ENCODE measurements at regions not wholly inside any gene's neighbourhood (a gene's known extent, or its start where the extent isn't known, plus 50 kb on each side); places are given as distances from the start of the nearest gene placed in this dataset.
"Not testable (repeated sequence)": the region's sequence is repeated elsewhere in the genome, so short reads cannot be mapped to it uniquely, and the experiment has no call there.

DNA sequence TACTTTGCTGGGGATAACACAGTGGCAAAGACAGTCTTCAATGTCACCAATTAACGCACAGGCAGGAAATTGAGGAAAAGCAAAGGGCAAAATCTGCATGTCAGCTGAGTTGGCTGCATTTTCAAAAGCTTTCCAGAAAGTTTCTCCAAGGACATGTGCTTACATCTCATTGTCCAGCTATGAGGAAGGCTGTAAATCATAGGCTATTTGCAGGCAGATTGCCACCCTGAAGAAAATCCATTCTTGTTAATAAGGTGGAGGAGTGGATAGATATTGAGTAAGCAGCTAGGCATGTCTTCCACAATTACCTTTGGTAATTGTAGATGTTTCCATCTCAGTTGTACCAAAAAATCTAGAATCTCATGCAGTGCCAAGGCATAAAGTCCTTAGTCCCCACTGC, 278.0 kb upstream of the NUDT12 start:
- no peak for DNase-seq (ENCODE audit: low spot score)

GRCh38 chr5:103834216-103834615, 271.6 kb upstream of the NUDT12 start:
- DNase-seq (ENCODE audit: low spot score): no peak

DNA sequence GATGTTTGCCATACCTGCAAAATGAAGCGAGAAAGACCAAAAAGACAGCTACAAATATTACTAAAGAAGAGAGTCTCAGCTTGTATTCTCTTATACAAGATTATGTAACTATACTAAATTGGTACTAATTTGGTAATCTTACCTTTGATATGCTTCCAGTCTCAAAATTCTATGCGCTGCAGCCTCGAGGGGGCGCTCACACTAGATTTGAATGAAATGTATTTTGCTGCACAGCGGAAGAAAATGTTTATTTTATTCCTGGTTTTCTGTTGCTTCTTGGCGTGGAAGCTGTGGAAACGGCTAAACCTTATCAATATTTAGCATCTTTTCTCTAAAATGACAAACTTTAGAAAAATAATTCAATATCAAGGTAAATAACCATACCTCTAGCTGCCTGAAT, 267.0 kb upstream of the NUDT12 start:
- no peak for DNase-seq (ENCODE audit: low spot score)

DNA sequence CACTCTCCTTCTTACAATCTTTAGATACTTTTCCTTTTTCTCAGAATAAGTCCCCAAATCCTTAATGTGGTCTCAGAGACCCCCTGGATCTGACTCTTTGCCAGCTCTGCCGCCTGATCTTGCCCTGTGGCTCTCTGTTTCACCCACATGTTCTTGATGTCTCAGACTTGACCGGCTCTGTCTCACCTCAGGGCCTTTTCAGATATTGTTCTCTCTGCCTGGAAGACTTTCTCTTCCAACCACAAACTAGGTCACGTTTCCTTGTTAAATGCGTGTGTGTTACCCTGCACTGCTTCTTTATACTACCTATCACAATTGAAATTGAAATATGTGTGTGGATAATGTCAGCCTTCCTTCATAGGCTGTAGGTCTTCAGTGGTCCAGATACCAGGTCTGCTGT, 265.4 kb upstream of the NUDT12 start:
- no peak for DNase-seq (ENCODE audit: low spot score)

DNA sequence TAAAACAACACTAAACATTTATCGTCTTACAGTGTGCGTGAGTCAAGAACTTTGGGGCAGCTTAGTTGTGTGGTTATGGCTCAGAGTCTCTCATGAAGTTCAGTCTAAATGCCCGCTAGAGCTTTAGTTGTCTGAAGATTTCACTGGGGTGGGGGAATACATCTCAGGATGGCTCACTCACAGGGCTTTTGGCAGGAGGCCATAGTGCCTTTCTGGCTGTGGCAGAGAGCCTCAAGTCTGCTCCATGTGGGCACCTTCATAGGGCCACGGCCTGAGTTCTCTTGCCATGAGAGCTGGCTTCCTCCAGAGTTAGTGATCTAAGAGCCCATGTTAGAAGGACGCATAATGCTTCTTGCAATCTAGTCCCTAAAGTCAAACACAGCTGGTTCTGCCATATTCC, 258.8 kb upstream of the NUDT12 start:
- DNase-seq (ENCODE audit: low spot score): no peak

DNA sequence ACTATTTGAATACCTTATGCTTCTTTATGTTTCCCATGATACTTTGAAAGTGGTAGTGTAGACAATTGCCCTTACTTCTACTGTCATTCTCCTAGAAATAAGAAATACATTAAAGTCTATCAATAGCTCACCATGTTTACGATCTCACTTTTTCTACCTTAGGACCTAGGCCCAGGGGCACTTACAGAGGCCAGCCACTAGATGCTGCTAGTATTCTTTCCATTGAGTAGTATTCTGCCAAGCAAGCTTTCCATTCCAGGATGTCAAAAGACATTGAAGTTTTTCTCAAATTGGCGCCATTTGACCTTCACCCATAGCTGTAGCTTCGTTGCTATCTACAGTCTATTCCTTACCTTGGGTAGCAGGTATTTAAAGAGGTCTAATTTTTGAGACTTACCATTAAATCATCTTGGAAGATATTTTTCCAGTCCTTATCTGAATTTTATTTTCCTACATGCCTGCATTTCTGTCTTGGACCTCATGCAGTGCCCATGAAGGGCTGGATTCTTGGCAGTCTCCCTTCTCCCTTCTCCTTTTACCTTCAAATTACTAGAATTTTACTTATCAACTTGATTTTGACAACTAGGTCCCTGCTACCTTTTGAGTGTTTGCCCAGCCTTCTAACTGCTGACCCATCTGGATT, 246.0 kb upstream of the NUDT12 start:
- no peak for DNase-seq (ENCODE audit: low spot score)

- no peak for DNase-seq (ENCODE audit: low spot score)
Observed at GRCh38 chr5:103804711-103805110, 242.1 kb upstream of the NUDT12 start.

GRCh38 chr5:103801681-103802080, 239.1 kb upstream of the NUDT12 start:
- DNase-seq (ENCODE audit: low spot score): no peak

GRCh38 chr5:103800741-103801495, 238.3 kb upstream of the NUDT12 start:
- no peak for DNase-seq (ENCODE audit: low spot score)

GRCh38 chr5:103793595-103794182, 231.1 kb upstream of the NUDT12 start:
- no peak for DNase-seq (ENCODE audit: low spot score)

- DNase-seq (ENCODE audit: low spot score): no peak
Observed at GRCh38 chr5:103785569-103785968, 223.0 kb upstream of the NUDT12 start.

DNA sequence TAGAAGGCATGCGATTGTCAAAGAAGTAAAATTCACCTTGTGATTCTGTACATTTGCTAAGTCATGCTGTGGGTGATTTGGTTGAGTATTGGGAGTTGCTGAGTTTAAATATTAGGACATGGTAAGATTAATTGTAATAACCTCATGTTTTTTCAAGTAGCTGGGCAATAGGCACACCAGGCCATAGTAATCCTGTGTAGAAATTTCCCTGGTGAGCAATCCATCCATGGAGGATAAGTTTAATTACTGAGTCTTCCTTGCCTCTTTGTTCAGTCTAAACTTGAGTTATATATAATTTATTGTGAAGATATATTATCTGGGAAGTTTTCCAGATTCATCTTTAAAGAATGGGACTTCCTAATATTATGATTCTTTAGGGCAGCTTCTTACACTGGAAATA, 221.1 kb upstream of the NUDT12 start:
- no peak for DNase-seq (ENCODE audit: low spot score)

DNA sequence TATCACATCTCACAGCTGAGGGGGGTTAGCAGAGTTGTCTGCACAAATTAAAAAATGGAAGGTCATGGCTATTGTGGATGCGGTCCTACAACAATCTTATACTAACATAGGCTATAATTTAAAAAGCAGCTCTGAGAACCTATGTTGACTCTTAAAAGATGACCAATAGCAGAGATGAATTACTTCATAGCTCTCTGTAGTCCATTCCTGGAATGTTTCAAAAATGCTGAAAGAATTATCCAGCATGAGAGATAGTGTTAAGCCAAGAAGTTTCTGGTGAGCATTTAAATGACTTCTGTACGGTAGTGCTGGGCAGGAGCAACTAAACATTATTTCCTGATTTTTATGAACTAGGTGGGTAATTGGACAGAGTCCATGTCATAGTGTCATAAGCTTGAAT, 218.2 kb upstream of the NUDT12 start:
- DNase-seq (ENCODE audit: low spot score): no peak

DNA sequence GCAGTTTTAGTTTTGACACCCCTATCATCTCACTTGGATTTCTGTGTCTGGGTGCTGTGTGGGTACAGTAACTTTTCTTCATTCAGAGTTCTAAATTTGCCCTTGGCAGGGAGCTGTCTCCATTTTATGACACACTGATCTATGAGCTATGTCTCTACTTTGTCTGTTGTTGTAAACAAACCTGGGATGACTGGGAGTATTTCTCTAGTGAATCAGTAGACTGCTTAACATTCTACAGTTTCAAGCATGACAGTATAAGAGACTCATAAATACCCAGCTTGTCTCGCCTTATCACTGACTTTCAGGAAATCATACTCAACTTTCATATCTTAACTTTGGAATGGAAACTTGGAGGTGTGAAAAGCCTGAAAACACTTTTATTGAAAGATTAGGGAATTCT, 212.1 kb upstream of the NUDT12 start:
- no peak for DNase-seq (ENCODE audit: low spot score)

DNA sequence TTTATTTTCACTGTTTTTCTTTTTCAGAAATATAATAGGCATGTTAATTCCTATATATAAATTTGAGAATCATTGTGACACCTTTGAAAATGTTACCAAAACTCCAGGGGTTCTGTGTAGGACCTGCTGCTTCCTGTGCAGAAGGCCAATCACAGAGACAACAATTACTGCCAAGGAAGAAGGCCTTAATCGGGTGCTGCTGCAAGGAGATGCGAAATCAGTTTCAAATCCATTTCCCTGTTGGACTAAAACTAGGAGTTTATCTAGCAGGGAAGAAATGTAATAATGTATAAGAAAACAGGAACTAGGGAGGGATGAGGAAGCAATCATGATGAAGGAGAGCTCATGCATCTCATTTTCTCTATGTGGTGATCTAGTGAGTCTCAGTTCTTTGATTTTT, 209.7 kb upstream of the NUDT12 start:
- no peak for DNase-seq (ENCODE audit: low spot score)

DNA sequence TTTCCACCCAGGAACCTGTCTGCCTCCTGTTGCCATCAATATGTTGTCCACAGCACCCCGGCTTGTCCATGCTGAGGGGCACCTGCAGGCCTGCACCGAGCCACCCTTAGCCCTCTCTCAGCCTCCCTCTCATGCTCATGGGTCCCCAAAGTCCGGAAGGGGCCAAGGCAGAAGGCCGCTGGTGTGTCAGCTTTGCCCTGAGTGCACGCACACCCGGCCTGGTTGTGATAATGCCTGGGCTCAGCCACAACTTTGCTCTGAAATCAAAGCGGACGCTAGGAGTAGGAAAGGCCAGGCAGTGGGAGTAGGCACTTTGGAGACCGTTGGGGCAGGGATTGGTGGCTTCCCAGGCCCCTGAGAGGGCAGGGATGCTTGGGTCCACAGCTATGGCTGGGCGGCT, 201.8 kb upstream of the NUDT12 start:
- DNase-seq (ENCODE audit: low spot score): no peak

DNA sequence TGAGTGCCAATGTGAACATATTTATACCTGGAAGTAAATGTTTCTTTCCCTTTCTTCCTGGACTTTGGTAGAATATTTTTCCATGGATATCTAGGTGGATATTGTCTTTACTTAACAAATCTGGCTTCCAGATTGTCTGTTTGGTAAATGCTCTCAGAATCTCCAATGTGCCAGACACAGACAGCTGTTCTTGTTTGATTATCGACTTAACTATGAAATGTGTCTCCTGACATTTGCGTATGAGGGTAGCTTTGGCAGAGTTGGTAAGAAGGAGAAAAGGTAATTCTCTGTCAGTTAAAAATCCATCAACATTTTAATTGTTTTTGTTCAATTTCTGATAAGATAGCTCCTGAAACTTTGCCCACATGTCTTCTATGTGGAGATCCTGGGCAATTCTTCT, 196.4 kb upstream of the NUDT12 start:
- no peak for DNase-seq (ENCODE audit: low spot score)

DNA sequence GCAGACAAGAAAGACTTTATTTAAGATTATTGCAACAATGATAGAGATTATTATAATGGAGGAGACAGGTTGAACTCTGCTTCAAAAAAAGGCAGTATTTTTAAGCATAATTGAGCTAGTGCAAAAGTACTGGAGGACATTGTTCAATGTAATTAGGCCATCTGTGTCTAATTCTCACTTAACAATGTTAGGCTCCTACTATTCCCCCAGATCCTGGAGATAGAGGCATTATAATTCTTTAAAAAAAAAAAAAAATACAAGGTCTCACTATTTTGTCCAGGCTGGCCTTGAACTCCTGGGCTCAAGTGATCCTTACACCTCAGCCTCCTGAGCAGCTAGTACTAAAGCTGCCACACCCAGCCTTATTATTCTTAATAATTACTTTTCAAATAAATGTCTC, 193.4 kb upstream of the NUDT12 start:
- DNase-seq (ENCODE audit: low spot score): no peak

DNA sequence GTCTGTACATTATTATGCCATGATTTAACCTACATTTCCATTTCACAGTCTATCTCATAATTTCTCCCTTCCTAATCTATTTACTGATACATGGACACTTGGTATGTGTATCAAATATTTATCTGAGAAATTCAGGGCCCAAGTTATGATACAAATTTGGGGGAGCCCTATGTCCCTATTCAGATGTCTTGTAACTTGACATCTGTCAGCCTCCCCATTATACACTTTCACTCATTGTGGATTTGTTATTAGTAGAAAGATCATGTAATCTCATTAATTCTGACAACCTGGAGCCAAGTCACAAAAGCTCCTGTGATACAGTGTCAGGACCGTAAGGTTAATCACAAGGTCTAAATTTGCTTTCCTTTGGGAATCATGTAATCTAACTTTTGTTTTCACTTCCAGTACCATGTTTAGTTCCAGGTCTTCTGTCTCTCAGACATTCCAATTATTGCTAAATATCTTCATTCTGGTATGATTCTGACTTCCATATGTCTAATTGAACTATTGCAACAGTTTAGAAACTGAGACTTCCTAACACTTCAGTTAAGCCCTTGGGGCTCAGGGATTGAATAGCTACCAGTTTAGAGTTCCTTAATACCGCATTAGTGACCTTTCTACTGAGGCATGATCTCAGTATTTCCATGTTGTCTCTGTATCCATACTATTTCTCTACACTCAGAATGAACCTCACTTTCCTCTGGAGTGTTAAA, 182.9 kb upstream of the NUDT12 start:
- no peak for DNase-seq (ENCODE audit: low spot score)

- DNase-seq (ENCODE audit: low spot score): no peak
Observed at GRCh38 chr5:103744159-103744558, 181.6 kb upstream of the NUDT12 start.

- no peak for DNase-seq (ENCODE audit: low spot score)
Observed at GRCh38 chr5:103743421-103743820, 180.8 kb upstream of the NUDT12 start.

DNA sequence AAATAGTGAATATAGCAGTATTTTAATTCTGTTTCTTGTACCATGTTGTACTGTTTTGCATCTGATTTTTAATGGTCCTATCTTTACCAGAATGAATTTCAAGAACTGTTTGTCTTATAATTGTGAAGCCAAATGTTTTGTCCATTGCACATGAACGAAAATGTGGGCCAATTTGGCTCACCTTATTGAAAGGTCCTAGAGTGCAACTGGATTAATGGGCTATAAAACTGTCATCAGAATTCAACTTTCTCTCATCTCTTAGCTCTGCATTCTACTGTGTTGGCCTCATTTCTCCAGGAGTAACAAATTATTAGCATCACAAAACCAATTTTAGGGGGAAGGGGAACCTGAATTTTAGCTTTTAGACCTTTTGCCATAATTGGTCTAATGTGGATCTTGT, 179.4 kb upstream of the NUDT12 start:
- DNase-seq (ENCODE audit: low spot score): no peak

GRCh38 chr5:103736343-103736742, 173.8 kb upstream of the NUDT12 start:
- DNase-seq (ENCODE audit: low spot score): not testable (repeated sequence)
